HUES64 (cell line): ENCODE measurements at regions not wholly inside any gene's neighbourhood (a gene's known extent, or its start where the extent isn't known, plus 50 kb on each side); places are given as distances from the start of the nearest gene placed in this dataset.

Experiments used
- H3K27ac ChIP-seq: 2 replicates; pipeline ENCODE4 v1.7.0; 2013; ENCODE audit warnings: low read depth, low read length, inconsistent platforms
- H3K27me3 ChIP-seq: 2 replicates; pipeline ENCODE4 v1.6.1; 2013; ENCODE audit warnings: mild to moderate bottlenecking, low read length; ENCODE audit not compliant: insufficient read depth
- H3K36me3 ChIP-seq: 2 replicates; pipeline ENCODE4 v1.6.1; 2013; ENCODE audit warnings: mild to moderate bottlenecking, low read length; ENCODE audit not compliant: insufficient read depth
- H3K4me1 ChIP-seq: 2 replicates; pipeline ENCODE4 v1.6.1; 2013; ENCODE audit warnings: mild to moderate bottlenecking, low read length, moderate library complexity; ENCODE audit not compliant: insufficient read depth
- H3K4me3 ChIP-seq: 2 replicates; pipeline ENCODE4 v1.5.1; 2013; ENCODE audit warnings: mild to moderate bottlenecking, low read length, moderate library complexity
- H3K9ac ChIP-seq: 2 replicates; pipeline ENCODE4 v1.6.1; 2013; ENCODE audit warnings: mild to moderate bottlenecking, low read depth, low read length
- H3K9me3 ChIP-seq: 2 replicates; pipeline ENCODE4 v1.6.1; 2013; ENCODE audit warnings: low read depth, low read length; ENCODE audit not compliant: insufficient read depth
- WGBS: fragments of 150-250, 120-280 bp; methylation state at CpG from one replicate; pipeline ENCODE4 v1.1.7; 2013; ENCODE audit warnings: missing lambda C conversion rate; 5-methylcytosine and 5-hydroxymethylcytosine counted together

GRCh38 chr3:25952133-25952532 lies 162.2 kb downstream of the OXSM start:
- H3K4me1 ChIP-seq: no peaks in the 10 kb centered on the region
- no peak overlapping the region for H3K4me3 ChIP-seq
- no peak overlapping the region for H3K27ac ChIP-seq
- no peaks in the 10 kb centered on the region for H3K27me3 ChIP-seq
- no peak overlapping the region for H3K9ac ChIP-seq
- 88% methylated on average over 1 of the region's 2 CpGs for WGBS
- no peaks in the 10 kb centered on the region for H3K9me3 ChIP-seq
- no peaks in the 10 kb centered on the region for H3K36me3 ChIP-seq

- Histone ChIP-seq H3K27ac (no peak overlapping the region), H3K9me3 (no peaks in the 10 kb centered on the region), H3K9ac (no peak overlapping the region), H3K27me3 (no peaks in the 10 kb centered on the region), H3K4me3 (no peak overlapping the region), H3K4me1 (no peaks in the 10 kb centered on the region), H3K36me3 (no peaks in the 10 kb centered on the region)
These were observed 167.1 kb downstream of the OXSM start for GRCh38 chr3:25957026-25957425.

GRCh38 chr3:25960776-25961175 lies 170.9 kb downstream of the OXSM start:
- Histone ChIP-seq H3K36me3 (no peaks in the 10 kb centered on the region), H3K27ac (no peak overlapping the region), H3K4me3 (no peak overlapping the region), H3K27me3 (no peaks in the 10 kb centered on the region), H3K9me3 (no peaks in the 10 kb centered on the region), H3K4me1 (no peaks in the 10 kb centered on the region), H3K9ac (no peak overlapping the region)
- 94% methylated on average over 1 of the region's 1 CpG for WGBS

- no peaks in the 10 kb centered on the region for H3K4me1 ChIP-seq
These were observed 172.4 kb downstream of the OXSM start for GRCh38 chr3:25962255-25962654.

GRCh38 chr3:25964141-25964540 lies 174.3 kb downstream of the OXSM start:
- H3K4me3 ChIP-seq: no peak overlapping the region

More at GRCh38 chr3:25962255-25962654, 172.4 kb downstream of the OXSM start:
- Histone ChIP-seq H3K27ac (no peak overlapping the region), H3K9ac (no peak overlapping the region), H3K9me3 (no peaks in the 10 kb centered on the region), H3K27me3 (no peaks in the 10 kb centered on the region), H3K4me3 (no peak overlapping the region), H3K36me3 (no peaks in the 10 kb centered on the region)
- WGBS: 32% methylated on average over 3 of the region's 4 CpGs

DNA sequence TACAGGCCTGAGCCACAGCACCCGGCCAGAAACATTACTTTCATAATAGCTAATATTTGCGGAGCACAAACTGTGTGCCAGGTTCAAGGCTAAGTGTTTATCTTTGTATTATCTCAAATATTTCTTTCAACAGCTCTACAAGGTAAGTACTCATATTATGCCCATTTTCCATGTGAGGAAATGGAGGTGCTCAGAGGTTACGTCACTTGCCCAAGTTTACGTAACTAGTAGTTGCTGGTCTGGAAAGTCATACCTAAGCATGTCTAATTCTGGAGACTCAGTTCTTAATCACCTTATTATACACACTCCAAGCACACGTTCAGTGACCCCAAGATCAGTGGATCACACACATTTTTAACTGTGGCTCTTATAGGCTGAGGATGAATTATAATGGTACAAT lies 177.5 kb downstream of the OXSM start:
- Histone ChIP-seq H3K9ac (no peak overlapping the region), H3K4me1 (no peaks in the 10 kb centered on the region), H3K27me3 (no peaks in the 10 kb centered on the region), H3K36me3 (no peaks in the 10 kb centered on the region), H3K9me3 (no peaks in the 10 kb centered on the region), H3K4me3 (no peak overlapping the region), H3K27ac (no peak overlapping the region)
- WGBS: 93% methylated on average over 5 of the region's 5 CpGs

More at GRCh38 chr3:25964141-25964540, 174.3 kb downstream of the OXSM start:
- Histone ChIP-seq H3K27ac (no peak overlapping the region), H3K4me1 (no peaks in the 10 kb centered on the region), H3K27me3 (no peaks in the 10 kb centered on the region), H3K9me3 (no peaks in the 10 kb centered on the region), H3K36me3 (no peaks in the 10 kb centered on the region), H3K9ac (no peak overlapping the region)
- WGBS: no CpG with 5 or more reads among the region's 2 CpGs

GRCh38 chr3:25971736-25972135 lies 181.8 kb downstream of the OXSM start:
- H3K4me3 ChIP-seq: no peak overlapping the region
- no peaks in the 10 kb centered on the region for H3K9me3 ChIP-seq
- 86% methylated on average over 2 of the region's 2 CpGs for WGBS

GRCh38 chr3:25973122-25973521 lies 183.2 kb downstream of the OXSM start:
- Histone ChIP-seq H3K27ac (no peak overlapping the region), H3K27me3 (no peaks in the 10 kb centered on the region), H3K4me1 (no peaks in the 10 kb centered on the region), H3K4me3 (no peak overlapping the region), H3K9ac (no peak overlapping the region), H3K36me3 (no peaks in the 10 kb centered on the region), H3K9me3 (no peaks in the 10 kb centered on the region)
- 90% methylated on average over 1 of the region's 1 CpG for WGBS

More at GRCh38 chr3:25971736-25972135, 181.8 kb downstream of the OXSM start:
- Histone ChIP-seq H3K4me1 (no peaks in the 10 kb centered on the region), H3K9ac (no peak overlapping the region), H3K27me3 (no peaks in the 10 kb centered on the region), H3K27ac (no peak overlapping the region), H3K36me3 (no peaks in the 10 kb centered on the region)

GRCh38 chr3:25982756-25983155 lies 192.9 kb downstream of the OXSM start:
- 88% methylated on average over 1 of the region's 1 CpG for WGBS
- Histone ChIP-seq H3K9ac (no peak overlapping the region), H3K4me3 (no peak overlapping the region)

GRCh38 chr3:25985621-25986020 lies 195.7 kb downstream of the OXSM start:
- H3K9ac ChIP-seq: no peak overlapping the region
- no peak overlapping the region for H3K27ac ChIP-seq
- 97% methylated on average over 1 of the region's 1 CpG for WGBS
- no peak overlapping the region for H3K4me3 ChIP-seq
- no peaks in the 10 kb centered on the region for H3K27me3 ChIP-seq
- H3K36me3 ChIP-seq: no peaks in the 10 kb centered on the region
- H3K9me3 ChIP-seq: no peaks in the 10 kb centered on the region
- no peaks in the 10 kb centered on the region for H3K4me1 ChIP-seq

More at GRCh38 chr3:25982756-25983155, 192.9 kb downstream of the OXSM start:
- no peaks in the 10 kb centered on the region for H3K27me3 ChIP-seq
- no peak overlapping the region for H3K27ac ChIP-seq
- H3K36me3 ChIP-seq: no peaks in the 10 kb centered on the region
- no peaks in the 10 kb centered on the region for H3K4me1 ChIP-seq
- no peaks in the 10 kb centered on the region for H3K9me3 ChIP-seq

DNA sequence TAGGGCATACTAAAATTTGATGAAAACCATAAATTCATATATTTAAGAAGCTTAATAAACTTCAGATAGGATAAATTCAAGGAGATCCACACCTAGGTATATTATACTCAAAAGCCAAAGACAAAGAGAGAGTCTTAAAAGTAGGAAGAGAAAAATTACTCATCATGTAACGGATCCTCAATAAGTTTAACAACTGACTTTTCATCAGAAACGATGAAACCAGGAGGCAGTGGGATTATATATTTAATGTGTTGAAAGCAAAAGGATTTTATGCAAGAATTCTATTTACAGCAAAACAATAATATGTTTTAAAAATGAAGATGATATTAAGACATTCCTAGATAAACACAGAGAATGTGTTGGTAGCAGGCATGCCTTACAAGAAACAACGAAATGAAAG lies 202.7 kb downstream of the OXSM start:
- Histone ChIP-seq H3K9ac (no peak overlapping the region), H3K4me1 (no peaks in the 10 kb centered on the region), H3K36me3 (no peaks in the 10 kb centered on the region), H3K27me3 (no peaks in the 10 kb centered on the region), H3K27ac (no peak overlapping the region), H3K4me3 (no peak overlapping the region), H3K9me3 (peaks cover 9% of the 10 kb centered on the region)
- WGBS: no CpG with 5 or more reads among the region's 3 CpGs

DNA sequence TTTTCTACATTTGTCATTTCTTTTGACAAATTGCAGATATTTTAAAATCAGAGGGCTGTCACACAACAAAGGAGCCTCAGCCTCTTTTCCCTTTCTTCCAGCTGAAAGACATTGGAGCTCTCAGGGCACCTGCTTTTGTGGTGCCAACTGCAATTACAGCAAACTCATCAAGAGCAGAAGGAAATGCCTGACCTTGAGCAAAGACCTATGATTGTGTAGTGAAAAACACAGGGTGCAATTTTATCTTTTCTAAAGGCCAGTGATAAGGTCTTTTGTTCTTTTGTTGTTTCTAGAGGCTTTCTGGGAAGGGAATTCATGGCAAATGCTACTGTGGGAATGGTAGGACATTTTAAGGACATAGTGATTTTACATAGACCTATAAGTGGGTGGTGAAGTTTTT lies 214.3 kb downstream of the OXSM start:
- Histone ChIP-seq H3K27ac (no peak overlapping the region), H3K9me3 (no peaks in the 10 kb centered on the region), H3K4me1 (no peaks in the 10 kb centered on the region), H3K4me3 (no peak overlapping the region), H3K36me3 (no peaks in the 10 kb centered on the region), H3K9ac (no peak overlapping the region), H3K27me3 (no peaks in the 10 kb centered on the region)
